Tibial nerve (tissue), 3 donors: ENCODE measurements at regions not wholly inside any gene's neighbourhood (a gene's known extent, or its start where the extent isn't known, plus 50 kb on each side); places are given as distances from the start of the nearest gene placed in this dataset.

Experiments
- CTCF ChIP-seq, 5 experiments: fragments of 200-600 bp in 3 of 5; fragments of 450-650 bp in 2 of 5; sonication (generic) in 3 of 5; IDR thresholded peaks; one replicate each; pipeline ENCODE4 v1.5.1; 2016 to 2019; ENCODE audit warnings: antibody characterized with exemption in 5 of 5, mild to moderate bottlenecking in 3 of 5, moderate library complexity in 2 of 5
- POLR2A ChIP-seq, 2 donors: fragments of 450-650 bp; IDR thresholded peaks; one replicate each; pipeline ENCODE4 v1.6.1; 2017; ENCODE audit warnings: antibody characterized with exemption in 2 of 2, mild to moderate bottlenecking in 2 of 2, moderate library complexity in 2 of 2

- TF ChIP-seq CTCF (IDR thresholded peaks at IDR 0.05) (no peak), POLR2A (IDR thresholded peaks at IDR 0.05) (no peak)
Measured at GRCh38 chr16:9238346-9238745, 146.9 kb downstream of the HAPSTR1 start.
